ENCODE measurements at regions not wholly inside any gene's neighbourhood (a gene's known extent, or its start where the extent isn't known, plus 50 kb on each side); places are given as distances from the start of the nearest gene placed in this dataset.
"Not testable (repeated sequence)": the region's sequence is repeated elsewhere in the genome, so short reads cannot be mapped to it uniquely, and the experiment has no call there.

DNA sequence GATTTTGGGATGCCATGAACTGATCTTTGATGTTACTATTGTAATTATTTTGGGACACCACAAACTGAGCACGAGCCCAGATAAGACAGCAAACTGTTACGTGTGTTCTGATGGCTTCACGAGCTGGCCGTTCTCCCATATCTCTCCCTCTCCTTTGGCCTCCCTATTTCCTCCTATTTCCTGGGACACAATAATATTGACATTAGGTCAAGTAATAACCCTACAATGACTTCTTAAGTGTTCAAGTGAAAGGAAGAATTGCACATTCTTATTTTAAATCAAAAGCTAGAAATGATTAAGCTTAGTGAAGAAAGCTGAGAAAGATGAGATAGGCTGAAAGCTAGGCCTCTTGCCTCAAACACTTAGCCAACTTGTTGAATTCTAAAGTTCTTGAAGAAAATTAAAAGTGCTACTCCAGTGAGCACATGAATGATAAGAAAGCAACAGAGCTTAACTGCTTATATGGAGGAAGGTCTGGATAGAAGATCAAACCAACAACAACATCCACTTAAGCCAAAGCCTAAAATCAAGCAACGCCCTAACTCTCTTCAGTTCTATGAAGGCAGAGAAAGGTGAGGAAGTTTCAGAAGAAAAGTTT lies 247.1 kb downstream of the LRRC70 start:
- no peaks in the 10 kb centered on the region for H3K27me3 ChIP-seq
- H3K4me3 ChIP-seq, result no peak overlapping the region
- TF ChIP-seq, protein P1, sequence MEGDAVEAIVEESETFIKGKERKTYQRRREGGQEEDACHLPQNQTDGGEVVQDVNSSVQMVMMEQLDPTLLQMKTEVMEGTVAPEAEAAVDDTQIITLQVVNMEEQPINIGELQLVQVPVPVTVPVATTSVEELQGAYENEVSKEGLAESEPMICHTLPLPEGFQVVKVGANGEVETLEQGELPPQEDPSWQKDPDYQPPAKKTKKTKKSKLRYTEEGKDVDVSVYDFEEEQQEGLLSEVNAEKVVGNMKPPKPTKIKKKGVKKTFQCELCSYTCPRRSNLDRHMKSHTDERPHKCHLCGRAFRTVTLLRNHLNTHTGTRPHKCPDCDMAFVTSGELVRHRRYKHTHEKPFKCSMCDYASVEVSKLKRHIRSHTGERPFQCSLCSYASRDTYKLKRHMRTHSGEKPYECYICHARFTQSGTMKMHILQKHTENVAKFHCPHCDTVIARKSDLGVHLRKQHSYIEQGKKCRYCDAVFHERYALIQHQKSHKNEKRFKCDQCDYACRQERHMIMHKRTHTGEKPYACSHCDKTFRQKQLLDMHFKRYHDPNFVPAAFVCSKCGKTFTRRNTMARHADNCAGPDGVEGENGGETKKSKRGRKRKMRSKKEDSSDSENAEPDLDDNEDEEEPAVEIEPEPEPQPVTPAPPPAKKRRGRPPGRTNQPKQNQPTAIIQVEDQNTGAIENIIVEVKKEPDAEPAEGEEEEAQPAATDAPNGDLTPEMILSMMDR (IDR thresholded peaks at IDR 0.05), result no peak
- intact Hi-C loops (cut with DNase I), result no loop called here
- no peaks in the 10 kb centered on the region for H3K9me3 ChIP-seq
- H3K4me1 ChIP-seq, result no peaks in the 10 kb centered on the region
- no peak overlapping the region for H3K9ac ChIP-seq (ENCODE audit: low read depth in 2 of 2, low read length in 2 of 2)
- no peak overlapping the region for H3K27ac ChIP-seq
- DNase-seq, result no peak
- H3K36me3 ChIP-seq, result no peaks in the 10 kb centered on the region

DNA sequence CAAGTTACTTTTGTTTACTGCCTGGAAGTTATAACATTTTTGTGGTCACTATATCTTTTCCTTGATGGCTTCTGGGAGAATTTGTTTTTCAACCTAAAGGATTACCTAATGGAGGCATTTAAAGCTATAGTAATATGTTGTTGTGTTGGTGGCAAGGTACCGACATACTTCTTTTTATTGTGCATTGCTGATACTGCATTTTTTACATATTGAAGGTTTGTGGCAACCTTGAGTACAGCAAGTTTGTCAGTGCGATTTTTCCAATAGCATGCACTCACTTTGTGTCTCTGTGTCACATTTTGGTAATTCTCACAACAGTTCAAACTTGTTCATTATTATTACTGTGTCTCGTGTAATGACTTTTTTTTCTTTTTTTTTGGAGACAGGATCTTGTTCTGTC lies 246.3 kb downstream of the LRRC70 start:
- Histone ChIP-seq H3K36me3 (no peaks in the 10 kb centered on the region), H3K9ac (ENCODE audit: low read depth in 2 of 2, low read length in 2 of 2) (no peak overlapping the region), H3K9me3 (no peaks in the 10 kb centered on the region), H3K4me3 (no peak overlapping the region), H3K27ac (no peak overlapping the region), H3K27me3 (no peaks in the 10 kb centered on the region), H3K4me1 (no peaks in the 10 kb centered on the region)
- no peak for DNase-seq
- intact Hi-C loops (cut with DNase I), result no loop called here
- TF ChIP-seq, protein P1 (IDR thresholded peaks at IDR 0.05), result no peak

DNA sequence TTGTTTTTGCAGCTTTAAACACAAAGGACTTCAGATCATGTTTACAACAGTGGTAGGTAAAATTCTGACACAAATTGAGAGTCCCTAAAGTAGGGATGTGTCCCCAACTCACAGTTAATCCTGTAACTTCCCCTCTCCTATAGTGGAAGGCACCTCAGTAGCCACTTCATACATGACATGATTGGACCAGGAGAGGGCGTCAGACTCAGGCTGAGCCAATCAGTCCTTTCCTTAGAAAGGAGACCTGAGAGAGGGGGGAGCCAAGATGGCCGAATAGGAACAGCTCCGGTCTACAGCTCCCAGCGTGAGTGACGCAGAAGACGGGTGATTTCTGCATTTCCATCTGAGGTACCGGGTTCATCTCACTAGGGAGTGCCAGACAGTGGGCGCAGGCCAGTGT lies 238.4 kb downstream of the LRRC70 start:
- H3K9ac ChIP-seq (ENCODE audit: low read depth in 2 of 2, low read length in 2 of 2); H3K27me3 ChIP-seq; DNase-seq; H3K27ac ChIP-seq; H3K4me1 ChIP-seq; H3K36me3 ChIP-seq; H3K9me3 ChIP-seq; H3K4me3 ChIP-seq; intact Hi-C loops (cut with DNase I): not testable (repeated sequence)

DNA sequence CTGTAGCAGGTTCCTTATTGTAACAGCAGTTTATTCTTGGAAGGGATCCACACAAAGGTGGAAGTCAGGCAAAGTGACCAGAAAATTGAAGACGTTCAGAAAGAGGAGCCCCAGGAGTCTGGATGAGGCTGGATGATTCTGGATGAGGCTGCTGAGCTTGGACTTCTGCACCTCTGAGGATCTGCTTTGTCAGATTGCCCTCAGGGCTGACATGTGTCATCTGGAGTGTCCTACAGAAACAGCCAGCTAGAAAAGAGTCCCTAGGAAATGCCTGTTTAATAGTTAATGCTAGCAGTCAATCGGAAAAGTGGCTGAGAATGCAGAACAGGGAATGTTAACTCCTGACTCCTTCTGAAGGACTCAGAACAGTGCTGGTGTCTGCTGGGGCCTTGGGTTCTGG lies 236.4 kb downstream of the LRRC70 start:
- H3K4me1 ChIP-seq, result no peaks in the 10 kb centered on the region
- DNase-seq, result no peak
- no peak overlapping the region for H3K9ac ChIP-seq (ENCODE audit: low read depth in 2 of 2, low read length in 2 of 2)
- intact Hi-C loops (cut with DNase I), result no loop called here
- no peaks in the 10 kb centered on the region for H3K27me3 ChIP-seq
- H3K9me3 ChIP-seq, result no peaks in the 10 kb centered on the region
- H3K4me3 ChIP-seq, result no peak overlapping the region
- H3K36me3 ChIP-seq, result no peaks in the 10 kb centered on the region
- TF ChIP-seq, protein P1 (IDR thresholded peaks at IDR 0.05), result no peak
- no peak overlapping the region for H3K27ac ChIP-seq

DNA sequence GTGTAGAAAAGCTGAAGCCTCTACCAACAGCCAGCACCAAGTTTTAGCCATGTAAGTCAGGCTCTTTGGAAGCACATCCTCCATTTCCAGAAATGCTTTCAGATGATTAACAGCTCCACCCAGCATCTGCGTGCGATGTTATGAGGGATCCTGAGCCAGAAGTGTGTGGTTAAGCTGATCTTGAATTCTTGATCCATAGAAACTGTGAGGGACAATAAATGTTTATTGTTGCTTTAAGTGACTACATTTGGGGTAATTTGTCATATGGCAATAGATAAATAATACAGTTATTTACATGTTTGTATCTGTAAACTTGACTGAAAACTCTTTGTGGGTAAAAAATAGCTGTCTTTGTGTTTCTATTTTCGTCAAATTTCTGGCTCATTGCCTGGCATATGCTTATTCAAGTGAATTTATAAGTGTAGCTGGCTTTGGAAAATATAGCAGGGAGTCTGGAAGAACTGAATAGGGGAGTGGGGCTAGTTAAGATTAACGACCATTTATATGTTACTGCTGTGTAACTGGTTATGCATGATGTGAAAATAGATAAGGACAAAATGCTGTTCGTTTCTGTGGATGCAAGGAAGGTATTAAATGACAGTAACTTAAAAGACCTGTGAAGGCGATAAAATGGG lies 234.1 kb downstream of the LRRC70 start:
- no peak overlapping the region for H3K4me3 ChIP-seq
- H3K27me3 ChIP-seq, result no peaks in the 10 kb centered on the region
- intact Hi-C loops (cut with DNase I), result no loop called here
- TF ChIP-seq, protein P1 (IDR thresholded peaks at IDR 0.05), result no peak
- H3K27ac ChIP-seq, result no peak overlapping the region
- no peaks in the 10 kb centered on the region for H3K4me1 ChIP-seq
- H3K36me3 ChIP-seq, result no peaks in the 10 kb centered on the region
- H3K9ac ChIP-seq (ENCODE audit: low read depth in 2 of 2, low read length in 2 of 2), result no peak overlapping the region
- DNase-seq, result no peak
- no peaks in the 10 kb centered on the region for H3K9me3 ChIP-seq

DNA sequence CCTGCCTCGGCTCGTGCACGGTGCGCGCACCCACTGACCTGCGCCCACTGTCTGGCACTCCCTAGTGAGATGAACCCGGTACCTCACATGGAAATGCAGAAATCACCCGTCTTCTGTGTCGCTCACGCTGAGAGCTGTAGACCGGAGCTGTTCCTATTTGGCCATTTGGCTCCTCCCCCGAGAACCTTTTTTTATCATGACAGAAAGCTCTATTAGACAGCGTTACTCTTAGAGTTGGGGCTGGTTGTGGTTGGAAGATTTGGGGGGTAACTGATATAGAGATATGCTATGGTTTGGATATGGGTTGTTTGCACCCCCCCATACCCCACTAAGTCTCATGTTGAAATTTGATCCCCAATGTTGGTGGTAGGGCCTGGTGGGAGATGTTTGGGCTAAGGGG lies 226.2 kb downstream of the LRRC70 start:
- intact Hi-C loops (cut with DNase I); H3K9ac ChIP-seq (ENCODE audit: low read depth in 2 of 2, low read length in 2 of 2); H3K9me3 ChIP-seq; H3K36me3 ChIP-seq; H3K27me3 ChIP-seq; DNase-seq; H3K27ac ChIP-seq; H3K4me1 ChIP-seq; H3K4me3 ChIP-seq: not testable (repeated sequence)

All from colonic mucosa (tissue), 4 donors.